ENCODE measurements at regions not wholly inside any gene's neighbourhood (a gene's known extent, or its start where the extent isn't known, plus 50 kb on each side); places are given as distances from the start of the nearest gene placed in this dataset.

GRCh38 chr2:58769864-58770234 is 528.7 kb upstream of the FANCL start:
- TF ChIP-seq RELA (IDR thresholded peaks at IDR 0.05; ENCODE audit: borderline replicate concordance, partially characterized antibody) (no peak), CHD2 (IDR thresholded peaks at IDR 0.05; ENCODE audit: borderline replicate concordance, low read depth, low read length) (no peak), CTCF (IDR thresholded peaks at IDR 0.05 in 2 of 3, conservative IDR thresholded peaks at IDR 0.05 in 1 of 3; ENCODE audit: control insufficient read depth in 2 of 3, extremely low read depth in 1 of 3, insufficient read depth in 1 of 3, low read depth in 3 of 3, low read length in 3 of 3) (no peak), PKNOX1 (IDR thresholded peaks at IDR 0.05) (no peak), MAX (IDR thresholded peaks at IDR 0.05; ENCODE audit: low read depth, low read length) (no peak), ZNF24 (IDR thresholded peaks at IDR 0.05) (no peak), PRDM15 (CRISPR knock-in tag; IDR thresholded peaks at IDR 0.05) (no peak), FOS (IDR thresholded peaks at IDR 0.05; ENCODE audit: borderline replicate concordance, extremely low read depth, insufficient read length) (no peak), EP300 (IDR thresholded peaks at IDR 0.05; ENCODE audit: borderline replicate concordance in 1 of 2, control insufficient read depth in 1 of 2, low read depth in 2 of 2, low read length in 2 of 2) (no peak), GABPA (IDR thresholded peaks at IDR 0.05; ENCODE audit: low read depth) (no peak)

Measured in GM12878 (cell line).